Spleen (tissue), 7 donors: ENCODE measurements at regions not wholly inside any gene's neighbourhood (a gene's known extent, or its start where the extent isn't known, plus 50 kb on each side); places are given as distances from the start of the nearest gene placed in this dataset.

Experiments
- CTCF ChIP-seq, 11 experiments: fragments of 200-600 bp in 7 of 11; fragments of 450-650 bp in 4 of 11; sonication (generic) in 4 of 11; IDR thresholded peaks in 8 of 11; conservative IDR thresholded peaks in 3 of 11; 1 replicate in 7 of 11; 2 replicates in 4 of 11; pipeline versions ENCODE4 v1.4.0 to v1.8.0; 2016 to 2021; ENCODE audit warnings: antibody characterized with exemption in 11 of 11, inconsistent platforms in 4 of 11, mild to moderate bottlenecking in 1 of 11
- POLR2AphosphoS5 ChIP-seq, 3 donors: sonication (generic); formaldehyde crosslinking; IDR thresholded peaks; one replicate each; pipeline ENCODE4 v1.5.1; 2017; ENCODE audit warnings: antibody characterized with exemption in 3 of 3
- donor health status: DM: no; HTN: no; CAD: no; lungs with moderate emphysema.
- donor health status: DM: no; HTN: no; CAD: no.
- donor health status: DM: no; HTN: no; CAD: no.

GRCh38 chrX:56000174-56000573 is 232.0 kb upstream of the KLF8 start:
- TF ChIP-seq CTCF (IDR thresholded peaks at IDR 0.05 in 8 of 11, conservative IDR thresholded peaks at IDR 0.05 in 3 of 11) (no peak), POLR2AphosphoS5 (IDR thresholded peaks at IDR 0.05) (no peak)
